IPS-18a (cell line): ENCODE measurements at regions not wholly inside any gene's neighbourhood (a gene's known extent, or its start where the extent isn't known, plus 50 kb on each side); places are given as distances from the start of the nearest gene placed in this dataset.

Experiments used
- H3K27ac ChIP-seq: one replicate; pipeline ENCODE4 v1.5.1; 2013; ENCODE audit warnings: low read length
- H3K27me3 ChIP-seq: one replicate; pipeline ENCODE4 v1.6.1; 2013; ENCODE audit warnings: mild to moderate bottlenecking, low read length; ENCODE audit not compliant: control insufficient read depth, insufficient read depth
- H3K36me3 ChIP-seq: one replicate; pipeline ENCODE4 v1.6.1; 2013; ENCODE audit warnings: low read depth, low read length; ENCODE audit not compliant: control insufficient read depth
- H3K4me1 ChIP-seq: one replicate; pipeline ENCODE4 v1.6.1; 2013; ENCODE audit warnings: low read depth, low read length; ENCODE audit not compliant: control insufficient read depth
- H3K4me3 ChIP-seq: one replicate; pipeline ENCODE4 v1.5.1; 2013; ENCODE audit warnings: low read length
- H3K9ac ChIP-seq: one replicate; pipeline ENCODE4 v1.6.1; 2013; ENCODE audit warnings: mild to moderate bottlenecking, low read length, moderate library complexity
- H3K9me3 ChIP-seq: one replicate; pipeline ENCODE4 v1.6.1; 2013; ENCODE audit warnings: low read depth, low read length; ENCODE audit not compliant: control insufficient read depth

DNA sequence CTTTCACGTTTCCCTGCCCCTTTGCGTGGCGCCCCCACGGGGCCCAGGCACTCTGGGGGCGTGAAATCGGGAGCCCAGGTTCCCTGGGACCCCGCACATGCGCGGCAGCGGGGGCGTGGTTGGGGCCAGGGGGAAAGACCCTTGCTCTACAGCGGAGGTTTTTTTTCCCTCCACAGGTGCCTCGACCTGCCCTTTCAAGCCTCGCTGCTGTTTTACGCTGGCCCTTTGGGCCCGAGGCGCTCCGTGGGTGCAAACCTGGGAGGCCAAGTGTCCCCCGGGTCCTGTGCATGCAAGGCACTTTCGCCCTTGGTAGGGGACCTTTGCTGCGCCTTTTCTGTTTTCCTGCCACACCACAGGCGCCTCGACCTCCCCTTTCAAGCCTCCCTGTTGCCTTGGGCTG lies 329.8 kb downstream of the ALG10 start:
- no peak overlapping the region for H3K27ac ChIP-seq
- no peaks in the 10 kb centered on the region for H3K36me3 ChIP-seq
- no peaks in the 10 kb centered on the region for H3K27me3 ChIP-seq
- H3K9ac ChIP-seq, result no peak overlapping the region
- no peaks in the 10 kb centered on the region for H3K4me1 ChIP-seq
- no peak overlapping the region for H3K4me3 ChIP-seq
- H3K9me3 ChIP-seq, result peaks cover 3% of the 10 kb centered on the region

DNA sequence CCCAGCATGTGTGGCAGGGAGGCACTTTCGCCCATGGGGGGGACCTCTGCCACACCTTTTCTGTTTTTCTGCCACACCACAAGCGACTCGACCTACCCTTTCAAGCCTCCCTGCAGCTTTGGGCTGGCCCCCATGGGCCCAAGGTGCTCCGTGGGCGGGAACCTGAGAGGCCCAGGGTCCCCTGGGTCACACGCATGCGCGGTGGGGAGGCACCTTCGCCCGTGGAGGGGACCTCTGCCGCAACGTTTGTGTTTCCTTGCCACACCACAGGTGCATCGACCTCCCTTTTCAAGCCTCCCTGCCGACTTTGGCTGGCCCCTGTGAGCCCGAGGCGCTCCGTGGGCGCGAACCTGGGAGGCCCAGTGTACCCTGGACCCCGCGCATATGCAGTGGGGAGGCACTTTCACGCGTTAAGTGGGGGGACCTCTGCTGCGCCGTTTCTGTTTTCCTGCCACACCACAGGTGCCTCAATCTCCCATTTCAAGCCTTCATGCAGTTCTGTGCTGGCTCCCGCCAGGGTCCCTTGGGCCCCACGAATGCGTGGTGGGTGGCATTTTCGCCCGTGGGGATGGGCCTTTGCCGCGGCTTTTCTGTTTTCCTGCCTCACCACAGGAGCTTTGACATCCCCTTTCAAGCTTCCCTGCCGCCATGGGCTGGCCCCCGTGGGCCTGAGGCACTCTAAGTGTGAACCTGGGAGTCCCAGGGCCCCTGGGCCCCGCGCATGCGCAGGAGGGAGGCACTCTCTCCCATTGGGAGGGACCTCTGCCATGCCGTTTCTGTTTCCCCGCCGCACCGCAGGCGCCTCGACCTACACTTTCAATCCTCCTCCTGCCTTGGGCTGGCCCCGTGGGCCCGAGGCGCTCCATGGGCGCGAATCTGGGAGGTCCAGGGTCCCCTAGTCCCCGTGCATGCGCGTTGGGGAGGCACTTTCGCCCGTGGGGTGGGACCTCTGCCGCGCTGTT lies 332.2 kb downstream of the ALG10 start:
- H3K9ac ChIP-seq, result no peak overlapping the region
- H3K4me3 ChIP-seq, result no peak overlapping the region
- H3K36me3 ChIP-seq, result no peaks in the 10 kb centered on the region
- no peak overlapping the region for H3K27ac ChIP-seq
- H3K4me1 ChIP-seq, result no peaks in the 10 kb centered on the region
- no peaks in the 10 kb centered on the region for H3K27me3 ChIP-seq
- H3K9me3 ChIP-seq, result peaks cover 3% of the 10 kb centered on the region

DNA sequence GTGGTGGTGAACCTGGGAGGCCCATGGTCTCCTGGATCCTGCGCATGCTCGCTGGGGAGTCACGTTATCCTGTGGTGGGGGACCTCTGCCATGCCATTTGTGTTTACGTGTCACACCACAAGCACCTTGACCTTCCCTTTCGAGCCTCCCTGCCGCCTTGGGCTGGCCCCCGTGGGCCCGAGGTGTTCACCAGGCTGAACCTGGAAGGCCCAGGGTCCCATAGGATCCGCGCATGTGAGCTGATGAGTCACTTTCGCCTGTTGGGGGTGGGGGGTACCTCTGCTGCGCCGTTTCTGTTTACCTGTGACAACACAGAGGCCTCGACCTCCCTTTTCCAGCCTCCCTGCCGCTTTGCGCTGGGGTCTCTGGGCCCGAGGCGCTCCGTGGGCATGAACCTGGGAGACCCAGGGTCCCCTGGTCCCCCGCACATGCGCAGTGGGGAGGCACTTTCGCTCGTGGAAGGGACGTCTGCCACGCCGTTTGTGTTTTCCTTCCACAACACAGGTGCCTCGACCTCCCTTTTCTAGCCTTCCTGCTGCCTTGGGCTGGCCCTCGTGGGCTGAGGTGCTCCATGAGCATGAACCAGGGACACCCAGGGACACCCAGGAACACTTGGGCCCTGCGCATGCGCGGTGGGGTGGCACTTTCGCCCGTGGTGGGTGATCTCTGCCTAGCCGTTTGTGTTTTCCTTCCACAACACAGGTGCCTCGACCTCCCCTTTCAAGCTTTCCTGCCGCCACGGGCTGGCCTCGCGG lies 334.1 kb downstream of the ALG10 start:
- Histone ChIP-seq H3K27me3 (no peaks in the 10 kb centered on the region), H3K4me3 (no peak overlapping the region), H3K9me3 (peaks cover 3% of the 10 kb centered on the region), H3K9ac (no peak overlapping the region), H3K27ac (no peak overlapping the region), H3K36me3 (no peaks in the 10 kb centered on the region), H3K4me1 (no peaks in the 10 kb centered on the region)

DNA sequence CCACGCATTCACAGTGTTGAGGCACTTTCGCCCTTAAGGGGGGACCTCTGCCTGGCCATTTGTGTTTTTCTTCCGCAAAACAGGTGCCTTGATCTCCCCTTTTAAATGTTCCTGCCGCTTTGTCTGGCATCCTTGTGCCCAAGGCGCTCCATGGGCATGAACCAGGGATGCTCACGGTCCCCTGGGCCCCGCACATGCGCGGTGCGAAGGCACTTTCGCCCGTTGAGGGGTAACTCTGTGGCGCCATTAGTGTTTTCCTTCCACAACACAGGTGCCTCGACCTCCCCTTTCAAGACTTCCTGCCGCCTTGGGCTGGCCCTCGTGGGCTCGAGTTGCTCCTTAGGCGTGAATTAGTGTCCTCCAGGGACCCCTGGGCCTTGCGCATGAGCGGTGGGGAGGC lies 335.5 kb downstream of the ALG10 start:
- Histone ChIP-seq H3K9me3 (peaks cover 3% of the 10 kb centered on the region), H3K4me3 (no peak overlapping the region), H3K36me3 (no peaks in the 10 kb centered on the region), H3K9ac (no peak overlapping the region), H3K27ac (no peak overlapping the region), H3K4me1 (no peaks in the 10 kb centered on the region), H3K27me3 (no peaks in the 10 kb centered on the region)

DNA sequence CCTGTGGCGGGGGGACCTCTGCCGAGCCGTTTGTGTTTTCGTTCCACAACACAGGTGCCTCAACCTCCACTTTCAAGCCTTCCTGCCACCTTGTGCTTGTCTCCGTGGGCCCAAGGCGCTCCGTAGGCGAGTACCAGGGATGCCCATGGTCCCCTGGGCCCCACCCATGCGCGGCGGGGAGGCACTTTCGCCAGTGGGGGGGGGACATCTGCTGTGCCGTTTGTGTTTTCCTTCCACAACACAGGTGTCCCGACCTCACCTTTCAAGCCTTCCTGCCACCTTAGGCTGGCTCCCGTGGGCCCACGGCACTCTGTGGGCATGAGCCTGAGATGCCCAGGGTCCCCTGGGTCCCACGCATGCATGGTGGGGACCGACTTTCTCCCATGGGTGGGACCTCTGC lies 335.9 kb downstream of the ALG10 start:
- no peak overlapping the region for H3K27ac ChIP-seq
- no peaks in the 10 kb centered on the region for H3K27me3 ChIP-seq
- no peaks in the 10 kb centered on the region for H3K4me1 ChIP-seq
- H3K9ac ChIP-seq, result no peak overlapping the region
- peaks cover 6% of the 10 kb centered on the region for H3K9me3 ChIP-seq
- H3K4me3 ChIP-seq, result no peak overlapping the region
- H3K36me3 ChIP-seq, result no peaks in the 10 kb centered on the region

DNA sequence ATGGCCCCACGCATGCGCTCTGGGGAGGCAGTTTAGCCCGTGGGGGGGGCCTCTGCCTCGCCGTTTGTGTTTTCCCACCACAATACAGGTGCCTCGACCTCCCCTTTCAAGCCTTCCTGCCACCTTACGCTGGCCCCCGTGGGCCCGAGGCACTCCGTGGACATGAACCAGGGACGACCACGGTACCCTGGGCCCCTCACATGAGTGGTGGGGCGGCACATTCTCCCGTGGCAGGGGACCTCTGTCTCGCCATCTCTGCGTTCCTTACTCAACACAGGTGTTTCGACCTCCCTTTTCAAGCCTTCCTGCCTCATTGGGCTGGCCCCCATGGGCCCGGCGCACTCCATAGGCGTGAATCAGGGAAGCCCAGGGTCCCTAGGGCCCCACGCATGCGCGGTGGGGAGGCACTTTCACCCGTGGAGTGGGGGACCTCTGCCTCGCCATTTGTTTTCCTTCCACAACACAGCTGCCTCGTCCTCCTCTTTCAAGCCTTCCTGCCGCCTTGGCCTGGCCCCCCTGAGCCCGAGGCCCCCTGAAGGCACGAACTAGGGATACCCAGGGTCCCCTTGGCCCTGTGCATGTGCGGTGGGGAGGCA lies 339.5 kb downstream of the ALG10 start:
- Histone ChIP-seq H3K27me3 (no peaks in the 10 kb centered on the region), H3K36me3 (no peaks in the 10 kb centered on the region), H3K4me1 (no peaks in the 10 kb centered on the region), H3K4me3 (no peak overlapping the region), H3K9me3 (peaks cover 28% of the 10 kb centered on the region), H3K27ac (no peak overlapping the region), H3K9ac (no peak overlapping the region)

DNA sequence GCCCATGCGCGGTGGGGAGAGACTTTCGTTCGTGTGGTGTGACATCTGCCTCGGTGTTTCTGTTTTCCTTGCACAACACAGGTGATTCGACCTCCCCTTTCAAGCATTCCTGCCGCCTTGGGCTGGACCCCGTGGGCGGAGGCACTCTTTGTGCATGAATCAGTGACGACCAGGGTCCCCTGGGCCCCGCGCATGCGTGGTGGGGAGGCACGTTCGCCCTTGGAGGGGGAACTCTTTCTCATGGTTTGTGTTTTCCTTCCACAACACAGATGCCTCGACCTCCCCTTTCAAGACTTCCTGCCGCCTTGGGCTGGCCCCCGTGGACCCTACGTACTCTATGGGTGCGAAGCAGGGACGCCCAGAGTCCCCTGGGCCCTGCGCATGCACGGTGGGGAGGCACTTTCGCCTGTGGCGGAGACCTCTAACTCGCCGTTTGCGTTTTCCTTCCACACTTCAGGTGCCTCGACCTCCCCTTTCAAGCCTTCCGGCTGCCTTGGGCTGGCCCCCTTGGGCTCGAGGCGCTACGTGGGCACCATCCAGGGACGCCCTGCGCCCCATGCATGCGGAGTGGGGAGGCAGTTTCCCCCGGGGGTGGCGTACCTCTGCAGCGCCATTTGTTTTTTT lies 340.9 kb downstream of the ALG10 start:
- H3K9me3 ChIP-seq, result peaks cover 32% of the 10 kb centered on the region
- H3K27me3 ChIP-seq, result no peaks in the 10 kb centered on the region
- no peak overlapping the region for H3K27ac ChIP-seq
- H3K9ac ChIP-seq, result no peak overlapping the region
- H3K36me3 ChIP-seq, result no peaks in the 10 kb centered on the region
- no peak overlapping the region for H3K4me3 ChIP-seq
- H3K4me1 ChIP-seq, result no peaks in the 10 kb centered on the region

DNA sequence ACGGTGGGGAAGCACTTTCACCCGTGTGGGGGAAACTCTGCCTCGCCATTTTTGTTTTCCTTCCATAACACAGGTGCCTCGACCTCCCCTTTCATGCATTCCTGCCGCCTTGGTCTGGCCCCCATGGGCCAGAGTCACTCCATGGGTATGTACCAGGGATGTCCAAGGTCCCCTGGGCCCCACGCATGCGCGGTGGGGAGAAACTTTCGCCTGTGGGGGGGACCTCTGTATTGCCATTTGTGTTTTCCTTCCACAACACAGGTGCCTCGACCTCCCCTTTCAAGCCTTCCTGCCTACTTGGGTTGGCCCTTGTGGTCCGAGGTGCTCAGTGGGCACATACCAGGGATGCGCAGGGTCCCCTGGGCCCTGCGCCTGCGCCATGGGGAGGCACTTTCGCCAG lies 345.8 kb downstream of the ALG10 start:
- Histone ChIP-seq H3K9ac (no peak overlapping the region), H3K27me3 (no peaks in the 10 kb centered on the region), H3K4me3 (no peak overlapping the region), H3K4me1 (no peaks in the 10 kb centered on the region), H3K27ac (no peak overlapping the region), H3K9me3 (peaks cover 46% of the 10 kb centered on the region), H3K36me3 (no peaks in the 10 kb centered on the region)

DNA sequence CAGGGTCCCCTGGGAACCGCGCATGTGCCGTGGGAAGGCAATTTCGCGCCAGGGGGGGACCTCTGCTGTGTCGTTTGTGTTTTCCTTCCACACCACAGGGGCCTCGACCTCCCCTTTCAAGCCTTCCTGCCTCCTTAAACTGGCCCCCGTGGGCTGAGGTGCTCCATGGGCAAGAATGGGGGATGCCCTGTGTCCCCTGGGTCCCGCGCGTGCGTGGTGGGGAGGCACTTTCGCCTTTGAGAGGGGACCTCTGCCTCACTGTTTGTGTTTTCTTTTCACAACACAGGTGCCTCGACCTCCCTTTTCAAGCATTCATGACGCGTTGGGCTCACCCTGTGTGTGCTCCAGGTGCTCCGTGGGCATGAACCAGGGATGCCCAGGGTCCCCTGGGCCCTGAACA lies 348.8 kb downstream of the ALG10 start:
- Histone ChIP-seq H3K36me3 (no peaks in the 10 kb centered on the region), H3K9me3 (peaks cover 36% of the 10 kb centered on the region), H3K27ac (no peak overlapping the region), H3K9ac (no peak overlapping the region), H3K27me3 (no peaks in the 10 kb centered on the region), H3K4me1 (no peaks in the 10 kb centered on the region), H3K4me3 (no peak overlapping the region)

DNA sequence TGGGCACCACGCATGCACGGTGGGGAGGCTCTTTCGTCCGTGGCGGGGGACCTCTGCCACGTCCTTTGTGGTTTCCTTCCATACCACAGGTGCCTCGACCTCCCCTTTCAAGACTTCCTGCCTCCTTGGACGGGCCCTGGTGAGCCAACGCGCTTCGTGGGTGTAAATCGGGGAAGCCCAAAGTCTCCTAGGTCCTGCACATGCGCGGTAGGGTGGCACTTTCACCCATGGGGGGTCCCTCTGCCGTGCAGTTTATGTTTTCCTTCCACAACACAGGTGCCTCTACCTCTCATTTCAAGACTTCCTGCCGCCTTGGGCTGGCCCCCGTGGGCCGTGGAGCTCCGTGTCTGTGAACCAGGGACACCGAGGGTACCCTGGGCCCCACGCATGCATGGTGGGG lies 349.7 kb downstream of the ALG10 start:
- Histone ChIP-seq H3K9ac (no peak overlapping the region), H3K9me3 (peaks cover 28% of the 10 kb centered on the region), H3K36me3 (no peaks in the 10 kb centered on the region), H3K27ac (no peak overlapping the region), H3K27me3 (no peaks in the 10 kb centered on the region), H3K4me3 (no peak overlapping the region), H3K4me1 (no peaks in the 10 kb centered on the region)

DNA sequence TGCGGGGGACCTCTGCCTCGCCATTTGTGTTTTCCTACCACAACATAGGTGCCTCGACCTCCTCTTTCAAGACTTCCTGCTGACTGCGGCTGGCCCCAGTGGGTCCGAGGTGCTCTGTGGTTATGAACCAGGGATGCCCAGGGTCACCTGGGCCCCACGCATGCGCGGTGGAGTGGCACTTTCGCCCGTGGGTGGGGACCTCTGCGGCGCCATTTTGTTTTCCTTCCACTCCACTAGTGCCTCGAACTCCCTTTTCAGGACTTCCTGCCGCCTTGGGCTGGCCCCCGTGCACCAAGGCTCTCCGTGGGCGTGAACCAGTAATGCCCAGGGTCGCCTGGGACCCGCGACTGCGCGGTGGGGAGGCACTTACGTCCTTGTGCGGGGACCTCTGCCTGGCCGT lies 351.6 kb downstream of the ALG10 start:
- Histone ChIP-seq H3K36me3 (no peaks in the 10 kb centered on the region), H3K9me3 (peaks cover 37% of the 10 kb centered on the region), H3K9ac (no peak overlapping the region), H3K4me1 (no peaks in the 10 kb centered on the region), H3K27me3 (no peaks in the 10 kb centered on the region), H3K27ac (no peak overlapping the region), H3K4me3 (no peak overlapping the region)
